ENCODE measurements at regions not wholly inside any gene's neighbourhood (a gene's known extent, or its start where the extent isn't known, plus 50 kb on each side); places are given as distances from the start of the nearest gene placed in this dataset.

GRCh38 chr3:27591312-27592210 lies 107.4 kb upstream of the SLC4A7 start:
- no TSS peak for BruUV-seq (replicated peaks)
- no peaks in the 10 kb centered on the region for H3K9me3 Mint-ChIP-seq (ENCODE audit: unreplicated experiment)
- ChIA-PET POLR2A (interaction anchor here (0.8 to 2.5 kb wide), 9 partner anchors 11 to 108 kb away, joined by 3 to 14 read pairs (median 4); partner anchors contain the start of gene SLC4A7), CTCF (interaction anchor here (0.5 to 1.0 kb wide), 4 partner anchors 84 to 245 kb away, joined by 3 read pairs; no protein-coding TSS in a partner anchor)
- no peak for TF ChIP-seq CTCF (IDR thresholded peaks at IDR 0.05; ENCODE audit: unreplicated experiment)
- H3K4me1 Mint-ChIP-seq (ENCODE audit: insufficient read depth, unreplicated experiment) = peaks cover 24% of the 10 kb centered on the region
- H3K36me3 Mint-ChIP-seq (ENCODE audit: insufficient read depth, unreplicated experiment) = no peaks in the 10 kb centered on the region
- H3K27ac Mint-ChIP-seq (ENCODE audit: low read depth, unreplicated experiment) = peak overlapping the region; percentile 1
- intact Hi-C loops (cut with micrococcal nuclease) = no loop called here
- H3K4me3 Mint-ChIP-seq (ENCODE audit: unreplicated experiment) = no peak overlapping the region
- no peak for DNase-seq (ENCODE audit: unreplicated experiment)
- no peaks in the 10 kb centered on the region for H3K27me3 Mint-ChIP-seq (ENCODE audit: insufficient read depth, unreplicated experiment)

- TF ChIP-seq CTCF (IDR thresholded peaks at IDR 0.05; ENCODE audit: unreplicated experiment) = no peak
- DNase-seq (ENCODE audit: unreplicated experiment) = peak; percentile 41
- ChIA-PET POLR2A (interaction anchor here (0.6 to 2.5 kb wide), 9 partner anchors 16 to 727 kb away, joined by 3 to 14 read pairs (median 4); partner anchors contain the start of gene SLC4A7), CTCF (interaction anchor here (0.5 to 1.4 kb wide), 5 partner anchors 68 to 244 kb away, joined by 3 to 4 read pairs (median 3); no protein-coding TSS in a partner anchor)
- BruUV-seq (replicated peaks) = no TSS peak
- Mint-ChIP-seq H3K27ac (ENCODE audit: low read depth, unreplicated experiment) (peak overlapping the region; percentile 1), H3K9me3 (ENCODE audit: unreplicated experiment) (no peaks in the 10 kb centered on the region), H3K27me3 (ENCODE audit: insufficient read depth, unreplicated experiment) (no peaks in the 10 kb centered on the region), H3K36me3 (ENCODE audit: insufficient read depth, unreplicated experiment) (no peaks in the 10 kb centered on the region), H3K4me3 (ENCODE audit: unreplicated experiment) (no peak overlapping the region), H3K4me1 (ENCODE audit: insufficient read depth, unreplicated experiment) (peaks cover 24% of the 10 kb centered on the region)
- intact Hi-C loops (cut with micrococcal nuclease) = no loop called here
These were observed 106.5 kb upstream of the SLC4A7 start for GRCh38 chr3:27590437-27591298.

GRCh38 chr3:27589795-27590194 lies 105.6 kb upstream of the SLC4A7 start:
- intact Hi-C loops (cut with micrococcal nuclease) = no loop called here
- no peaks in the 10 kb centered on the region for H3K27me3 Mint-ChIP-seq (ENCODE audit: insufficient read depth, unreplicated experiment)
- ChIA-PET POLR2A (interaction anchor here (0.6 to 2.5 kb wide), 4 partner anchors 21 to 87 kb away, joined by 3 to 14 read pairs (median 6); no protein-coding TSS in a partner anchor), CTCF (interaction anchor here (0.6 to 1.4 kb wide), 2 partner anchors 68 to 552 kb away, joined by 3 to 4 read pairs; no protein-coding TSS in a partner anchor)
- H3K9me3 Mint-ChIP-seq (ENCODE audit: unreplicated experiment) = no peaks in the 10 kb centered on the region
- H3K4me1 Mint-ChIP-seq (ENCODE audit: insufficient read depth, unreplicated experiment) = peaks cover 24% of the 10 kb centered on the region
- no peak overlapping the region for H3K4me3 Mint-ChIP-seq (ENCODE audit: unreplicated experiment)
- no peak for DNase-seq (ENCODE audit: unreplicated experiment)
- BruUV-seq (replicated peaks) = no TSS peak
- no peaks in the 10 kb centered on the region for H3K36me3 Mint-ChIP-seq (ENCODE audit: insufficient read depth, unreplicated experiment)
- peak overlapping the region; percentile 1 for H3K27ac Mint-ChIP-seq (ENCODE audit: low read depth, unreplicated experiment)
- TF ChIP-seq CTCF (IDR thresholded peaks at IDR 0.05; ENCODE audit: unreplicated experiment) = no peak

All from MCF 10A (cell line).